B cell (primary cell): ENCODE measurements at regions not wholly inside any gene's neighbourhood (a gene's known extent, or its start where the extent isn't known, plus 50 kb on each side); places are given as distances from the start of the nearest gene placed in this dataset.
"Not testable (repeated sequence)": the region's sequence is repeated elsewhere in the genome, so short reads cannot be mapped to it uniquely, and the experiment has no call there.

Experiments used
- ATAC-seq: fragments of 200-7000 bp; cut with Tn5 transposase; one replicate; pipeline ENCODE4 v1.10.0; 2021; ENCODE audit warnings: low read depth, mild to moderate bottlenecking, moderate number of reproducible peaks, moderate library complexity
- CTCF ChIA-PET: fragments of 350-600 bp; sonication (Branson Sonifier 250); formaldehyde crosslinking; loops from one replicate; lab custom pipeline; 2021; ENCODE audit warnings: antibody characterized with exemption, inconsistent platforms; lab: Charles Lee
- POLR2A ChIA-PET: fragments of 350-600 bp; sonication (Branson Sonifier 250); formaldehyde crosslinking; loops from one replicate; lab custom pipeline; 2021; ENCODE audit warnings: antibody characterized with exemption; lab: Charles Lee
- DNase-seq: peaks from one replicate; pipeline ENCODE4 v3.0.0; 2013
- H2AFZ ChIP-seq: 2 replicates; pipeline ENCODE4 v1.6.1; 2012; ENCODE audit warnings: mild to moderate bottlenecking, low read depth, low read length; ENCODE audit not compliant: insufficient read depth, poor library complexity, severe bottlenecking
- H3K27ac ChIP-seq, 2 donors: 1 replicate in 1 of 2; 2 replicates in 1 of 2; pipeline ENCODE4 v1.5.1; 2012 to 2013; ENCODE audit warnings: low read length in 2 of 2, mild to moderate bottlenecking in 2 of 2, moderate library complexity in 1 of 2
- H3K27me3 ChIP-seq, 4 experiments: fragments of 200-600 bp in 1 of 4; sonication (generic) in 1 of 4; replicated peaks in 1 of 4; 1 replicate in 2 of 4; 2 replicates in 2 of 4; pipeline versions ENCODE4 v1.6.1 to v1.7.0; 2013 to 2016; ENCODE audit warnings: low read length in 3 of 4, mild to moderate bottlenecking in 2 of 4, mixed read lengths in 1 of 4, moderate library complexity in 1 of 4; ENCODE audit not compliant: insufficient read depth in 4 of 4, control insufficient read depth in 3 of 4; ENCODE audit errors: control extremely low read depth in 1 of 4
- H3K36me3 ChIP-seq, 2 experiments: replicated peaks in 1 of 2; 1 replicate in 1 of 2; 2 replicates in 1 of 2; pipeline versions ENCODE4 v1.6.1 to v1.7.1; 2013; ENCODE audit warnings: low read length in 1 of 2; ENCODE audit not compliant: insufficient read depth in 2 of 2, control insufficient read depth in 1 of 2; ENCODE audit errors: control extremely low read depth in 1 of 2, extremely low read depth in 1 of 2
- H3K4me1 ChIP-seq, 2 donors: fragments of 200-600 bp in 1 of 2; sonication (generic) in 1 of 2; 1 replicate in 1 of 2; 2 replicates in 1 of 2; pipeline versions ENCODE4 v1.5.1 to v1.6.1; 2013 to 2017; ENCODE audit warnings: low read length in 2 of 2; ENCODE audit not compliant: control insufficient read depth in 2 of 2, insufficient read depth in 2 of 2
- H3K4me2 ChIP-seq: replicated peaks from 2 replicates; pipeline ENCODE3; 2012; ENCODE audit warnings: mild to moderate bottlenecking, low read depth, low read length; ENCODE audit not compliant: poor library complexity, severe bottlenecking
- H3K4me3 ChIP-seq, 5 experiments: fragments of 200-600 bp in 1 of 5; sonication (generic) in 1 of 5; 1 replicate in 3 of 5; 2 replicates in 2 of 5; pipeline versions ENCODE4 v1.5.1 to v1.7.0; 2011 to 2016; ENCODE audit warnings: low read length in 4 of 5, mild to moderate bottlenecking in 4 of 5, low read depth in 2 of 5, control low read depth in 1 of 5, moderate library complexity in 1 of 5; ENCODE audit not compliant: insufficient read depth in 1 of 5; ENCODE audit errors: control extremely low read depth in 1 of 5, extremely low read depth in 1 of 5
- H3K79me2 ChIP-seq: fragments of 200-600 bp; sonication (generic); one replicate; pipeline ENCODE4 v1.6.0; 2016; ENCODE audit warnings: low read length; ENCODE audit not compliant: control insufficient read depth, insufficient read depth
- H3K9ac ChIP-seq: fragments of 200-600 bp; sonication (generic); 2 replicates; pipeline ENCODE4 v1.6.1; 2017; ENCODE audit warnings: mild to moderate bottlenecking, low read length, moderate library complexity
- H3K9me3 ChIP-seq, 3 donors: one replicate each; pipeline versions ENCODE4 v1.6.1 to v1.7.1; 2013; ENCODE audit warnings: low read length in 2 of 3; ENCODE audit not compliant: control insufficient read depth in 2 of 3, insufficient read depth in 1 of 3; ENCODE audit errors: control extremely low read depth in 1 of 3
- H4K20me1 ChIP-seq: 2 replicates; pipeline ENCODE4 v1.6.0; 2012; ENCODE audit warnings: mild to moderate bottlenecking, low read length; ENCODE audit not compliant: insufficient read depth, control insufficient read depth, poor library complexity, severe bottlenecking
- H3K27ac Mint-ChIP-seq: one replicate; pipeline ENCODE4 v1.8.0; 2021; ENCODE audit warnings: mixed read lengths
- H3K27me3 Mint-ChIP-seq: one replicate; pipeline ENCODE4 v1.8.0; 2021; ENCODE audit warnings: mixed read lengths
- H3K4me1 Mint-ChIP-seq: one replicate; pipeline ENCODE4 v1.8.0; 2021; ENCODE audit warnings: mixed read lengths
- H3K4me3 Mint-ChIP-seq: one replicate; pipeline ENCODE4 v1.8.0; 2021; ENCODE audit warnings: mixed read lengths
- H3K9me3 Mint-ChIP-seq: one replicate; pipeline ENCODE4 v1.8.0; 2022; ENCODE audit warnings: mixed read lengths; ENCODE audit not compliant: insufficient read depth
- EZH2 ChIP-seq: IDR thresholded peaks from 2 replicates; pipeline ENCODE4 v1.6.1; 2012; ENCODE audit warnings: borderline replicate concordance, low read depth, mild to moderate bottlenecking, moderate library complexity, low read length; ENCODE audit not compliant: insufficient read depth, poor library complexity, severe bottlenecking
- WGBS: methylation state at CpG from one replicate; pipeline ENCODE4 v1.1.5; 2013; ENCODE audit warnings: missing lambda C conversion rate; ENCODE audit not compliant: insufficient coverage; 5-methylcytosine and 5-hydroxymethylcytosine counted together
- intact Hi-C: fragments of 100-400 bp; cut with micrococcal nuclease; formaldehyde crosslinking; loops from one replicate; pipeline ENCODE4 v1.10.0; 2022
- TF ChIP-seq, protein P1 (sequence below): fragments of 200-600 bp; IDR thresholded peaks from one replicate; pipeline ENCODE4 v1.8.0; 2022; ENCODE audit warnings: antibody characterized with exemption, mild to moderate bottlenecking

DNA sequence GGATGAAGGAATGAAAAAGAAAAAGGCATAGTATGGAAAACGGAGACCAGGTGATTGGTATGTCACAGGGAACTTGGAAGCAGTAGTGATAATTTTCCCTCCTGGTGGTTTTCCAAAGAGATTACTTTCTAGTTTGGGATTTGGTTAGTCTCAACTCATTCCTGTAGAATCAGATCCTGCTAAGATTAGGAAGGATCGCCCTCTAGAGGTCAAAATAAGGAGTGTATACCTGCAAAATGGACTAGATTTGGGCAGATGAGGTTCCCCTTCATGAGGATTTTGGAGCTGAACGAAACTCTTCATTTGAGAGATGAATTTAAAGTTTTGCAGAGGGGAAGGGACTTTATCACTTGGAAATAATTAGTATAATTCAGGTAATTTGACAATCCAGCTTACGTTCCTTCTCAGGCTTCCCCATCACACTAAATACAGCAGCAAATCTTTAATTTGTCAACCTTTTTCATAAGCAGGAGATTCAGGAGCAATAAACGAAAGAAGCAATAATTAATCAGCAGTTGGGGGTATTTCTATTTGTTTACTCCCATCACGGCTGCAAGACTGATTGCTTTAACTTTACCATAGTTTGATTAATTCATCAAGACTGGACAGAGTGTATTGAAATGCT is 65.2 kb downstream of the CCDC195 start:
- no peaks in the 10 kb centered on the region for H3K27me3 ChIP-seq
- H3K4me3 ChIP-seq = no peak overlapping the region
- DNase-seq (peak; percentile 70), ATAC-seq (peak; percentile 67)
- H3K4me1 ChIP-seq = no peaks in the 10 kb centered on the region
- Mint-ChIP-seq H3K9me3 (no peaks in the 10 kb centered on the region), H3K27me3 (no peaks in the 10 kb centered on the region), H3K4me3 (no peak overlapping the region), H3K4me1 (peaks cover 8% of the 10 kb centered on the region), H3K27ac (no peak overlapping the region)
- peaks cover 0 to 4% (median 0%) of the 10 kb centered on the region in 3 donors for H3K9me3 ChIP-seq
- no peaks in the 10 kb centered on the region for H3K36me3 ChIP-seq
- intact Hi-C loops = loop anchor here (1.0 to 5.0 kb wide), 5 partner anchors 39 to 658 kb away; no protein-coding TSS in a partner anchor
- TF ChIP-seq, protein P1, sequence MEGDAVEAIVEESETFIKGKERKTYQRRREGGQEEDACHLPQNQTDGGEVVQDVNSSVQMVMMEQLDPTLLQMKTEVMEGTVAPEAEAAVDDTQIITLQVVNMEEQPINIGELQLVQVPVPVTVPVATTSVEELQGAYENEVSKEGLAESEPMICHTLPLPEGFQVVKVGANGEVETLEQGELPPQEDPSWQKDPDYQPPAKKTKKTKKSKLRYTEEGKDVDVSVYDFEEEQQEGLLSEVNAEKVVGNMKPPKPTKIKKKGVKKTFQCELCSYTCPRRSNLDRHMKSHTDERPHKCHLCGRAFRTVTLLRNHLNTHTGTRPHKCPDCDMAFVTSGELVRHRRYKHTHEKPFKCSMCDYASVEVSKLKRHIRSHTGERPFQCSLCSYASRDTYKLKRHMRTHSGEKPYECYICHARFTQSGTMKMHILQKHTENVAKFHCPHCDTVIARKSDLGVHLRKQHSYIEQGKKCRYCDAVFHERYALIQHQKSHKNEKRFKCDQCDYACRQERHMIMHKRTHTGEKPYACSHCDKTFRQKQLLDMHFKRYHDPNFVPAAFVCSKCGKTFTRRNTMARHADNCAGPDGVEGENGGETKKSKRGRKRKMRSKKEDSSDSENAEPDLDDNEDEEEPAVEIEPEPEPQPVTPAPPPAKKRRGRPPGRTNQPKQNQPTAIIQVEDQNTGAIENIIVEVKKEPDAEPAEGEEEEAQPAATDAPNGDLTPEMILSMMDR = peak; percentile 89
- no peak for TF ChIP-seq EZH2
- CTCF ChIA-PET = interaction anchor here (0.6 to 8.8 kb wide), 49 partner anchors 9 to 954 kb away, joined by 3 to 102 read pairs (median 5); partner anchors contain the start of gene FAM124B
- no peak overlapping the region for H2AFZ ChIP-seq
- no peak overlapping the region for H3K9ac ChIP-seq
- POLR2A ChIA-PET = interaction anchor here (0.6 kb wide), 1 partner anchor 21 kb away, joined by 3 read pairs; no protein-coding TSS in a partner anchor
- no peaks in the 10 kb centered on the region for H4K20me1 ChIP-seq
- H3K27ac ChIP-seq = no peak overlapping the region
- H3K79me2 ChIP-seq = no peaks in the 10 kb centered on the region
- no peak overlapping the region for H3K4me2 ChIP-seq
- WGBS = 11% methylated on average over 2 of the region's 6 CpGs

DNA sequence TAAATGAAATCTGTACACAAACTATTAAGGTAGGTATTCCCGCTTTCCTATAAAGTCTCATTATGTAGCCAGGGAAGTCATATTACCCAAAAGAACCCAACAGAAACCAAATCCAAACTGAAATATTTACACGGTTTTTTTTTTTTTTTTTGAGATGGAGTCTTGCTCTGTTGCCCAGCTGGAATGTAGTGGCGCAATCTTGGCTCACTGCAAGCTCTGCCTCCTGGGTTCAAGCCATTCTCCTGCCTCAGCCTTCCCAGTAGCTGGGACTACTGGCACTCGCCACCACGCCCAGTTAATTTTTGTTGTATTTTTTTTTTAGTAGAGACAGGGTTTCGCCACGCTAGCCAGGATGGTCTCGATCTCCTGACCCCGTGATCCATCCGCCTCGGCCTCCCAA is 62.5 kb upstream of the CUL3 start:
- H3K79me2 ChIP-seq, H3K27me3 Mint-ChIP-seq, H3K4me3 ChIP-seq, H2AFZ ChIP-seq, H3K9ac ChIP-seq, H3K4me2 ChIP-seq, H3K9me3 ChIP-seq, H3K4me3 Mint-ChIP-seq, H4K20me1 ChIP-seq, H3K27me3 ChIP-seq, H3K36me3 ChIP-seq, H3K9me3 Mint-ChIP-seq, DNase-seq, H3K27ac Mint-ChIP-seq, ATAC-seq, H3K27ac ChIP-seq, H3K4me1 ChIP-seq: not testable (repeated sequence)
- no CpG with 5 or more reads among the region's 11 CpGs for WGBS
- CTCF ChIA-PET = interaction anchor here (0.6 to 8.8 kb wide), 21 partner anchors 10 to 293 kb away, joined by 3 to 102 read pairs (median 6); partner anchors contain the start of gene CUL3
- intact Hi-C loops = loop anchor here (2.0 to 10.0 kb wide), 2 partner anchors 61 to 153 kb away; no protein-coding TSS in a partner anchor
- POLR2A ChIA-PET = interaction anchor here (0.7 kb wide), 1 partner anchor 303 kb away, joined by 5 read pairs; no protein-coding TSS in a partner anchor
- H3K4me1 Mint-ChIP-seq = peaks cover 10% of the 10 kb centered on the region
